NCI-H146 treated with DMSO at 0.1 percent for 48 hours (cell line): ENCODE measurements at regions not wholly inside any gene's neighbourhood (a gene's known extent, or its start where the extent isn't known, plus 50 kb on each side); places are given as distances from the start of the nearest gene placed in this dataset.
"Not testable (repeated sequence)": the region's sequence is repeated elsewhere in the genome, so short reads cannot be mapped to it uniquely, and the experiment has no call there.

Experiments used
- DNase-seq: peaks from one replicate; lab custom pipeline; 2025; ENCODE audit not compliant: unreplicated experiment; lab: John Stamatoyannopoulos, UW

DNA sequence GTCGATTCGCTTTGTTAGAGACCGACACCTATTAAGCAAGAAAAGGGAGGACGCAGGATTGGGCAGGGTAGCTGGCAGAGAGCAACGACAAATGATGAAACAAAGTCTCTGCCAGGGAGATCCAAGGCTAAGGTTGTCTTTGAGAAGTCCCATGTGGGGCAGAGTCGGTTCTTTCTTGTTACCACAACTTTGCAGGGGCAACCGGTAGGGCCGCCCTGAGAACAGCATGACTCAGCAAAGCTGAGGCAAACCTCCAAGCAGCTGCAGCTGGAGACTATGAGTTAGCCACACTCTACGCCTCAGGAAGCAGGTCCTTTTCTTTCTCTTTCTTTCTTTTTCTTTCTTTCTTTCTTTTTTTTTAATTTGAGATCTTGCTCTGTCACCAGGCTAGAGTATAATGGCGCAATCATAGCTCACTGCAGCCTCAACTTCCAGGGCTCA lies 452.3 kb upstream of the ID2 start:
- no peak for DNase-seq

DNA sequence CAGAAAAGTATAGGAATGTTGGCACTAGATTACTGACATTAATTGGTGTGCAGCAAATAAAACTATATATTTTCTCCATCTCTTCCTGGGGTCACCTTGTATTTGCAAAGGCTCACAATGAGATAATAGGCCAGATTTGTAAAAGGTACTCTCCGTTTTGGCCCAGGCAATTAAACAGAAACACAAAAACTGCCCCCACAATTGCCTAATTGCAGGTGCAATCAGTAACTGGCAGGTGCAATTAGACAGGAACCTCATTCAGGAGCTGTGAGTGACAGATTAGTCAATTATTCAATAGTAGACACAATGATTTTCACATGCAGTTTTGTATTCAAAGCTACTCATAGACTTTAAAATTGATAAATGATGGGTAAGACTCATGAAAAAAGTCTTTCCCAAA lies 451.4 kb upstream of the ID2 start:
- peak; percentile 86 for DNase-seq

DNA sequence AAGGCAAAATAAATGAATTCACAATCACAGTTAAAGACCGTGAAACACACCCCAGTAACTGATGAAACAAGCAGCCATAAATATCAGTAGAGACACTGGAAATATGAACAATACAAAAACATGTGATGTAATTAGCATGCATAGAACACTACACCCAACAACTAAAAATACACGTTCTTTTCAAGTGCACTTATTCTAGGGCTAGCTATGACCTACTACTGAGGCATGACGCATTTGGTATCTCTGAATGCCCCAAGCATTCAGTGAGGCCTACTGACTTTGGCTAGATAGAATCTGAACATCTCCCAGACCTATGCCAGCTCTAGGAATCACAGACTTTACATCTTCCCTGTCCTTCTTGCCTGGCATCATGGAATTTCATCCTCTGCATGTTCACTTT lies 450.0 kb upstream of the ID2 start:
- no peak for DNase-seq

DNA sequence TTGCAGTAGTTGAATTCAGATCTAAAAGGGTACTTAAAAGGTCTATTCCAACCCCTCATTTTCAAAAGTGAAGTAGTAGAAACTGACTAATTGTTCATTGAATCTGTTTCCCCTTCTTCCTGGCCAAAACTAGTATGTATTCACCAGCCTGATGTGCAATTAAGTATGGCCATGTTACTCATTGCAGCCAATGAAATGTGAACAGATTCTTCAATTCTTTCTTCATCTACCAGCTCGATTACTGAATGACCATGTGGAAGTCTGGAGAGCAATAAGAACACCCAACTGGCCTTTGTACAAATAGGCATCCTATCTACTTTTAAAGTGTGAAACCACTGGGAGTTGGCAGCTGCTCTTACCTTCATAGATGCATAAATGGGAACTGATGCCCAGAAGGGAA lies 449.0 kb upstream of the ID2 start:
- no peak for DNase-seq

DNA sequence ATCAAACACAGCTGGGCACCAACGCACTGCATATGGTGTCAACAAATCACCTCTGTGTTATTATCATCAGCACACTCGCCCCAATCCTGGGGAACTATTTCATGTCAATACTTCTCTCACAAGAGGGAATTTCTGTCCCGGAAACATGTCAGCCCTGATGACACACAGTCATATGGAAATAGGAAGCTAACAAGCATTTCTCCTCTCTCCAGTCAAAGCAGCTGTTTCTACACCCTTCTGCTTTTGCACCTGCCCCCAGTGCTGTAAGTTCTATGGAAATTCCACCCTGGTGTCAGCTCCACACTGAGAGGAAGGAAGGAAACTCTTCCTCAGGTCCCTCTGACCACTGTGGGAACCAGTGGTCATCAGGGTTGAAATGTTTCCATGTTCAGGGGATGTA lies 447.6 kb upstream of the ID2 start:
- DNase-seq, result peak; percentile 36

- peak; percentile 82 for DNase-seq
These were observed 447.0 kb upstream of the ID2 start for GRCh38 chr2:8234757-8235374.

DNA sequence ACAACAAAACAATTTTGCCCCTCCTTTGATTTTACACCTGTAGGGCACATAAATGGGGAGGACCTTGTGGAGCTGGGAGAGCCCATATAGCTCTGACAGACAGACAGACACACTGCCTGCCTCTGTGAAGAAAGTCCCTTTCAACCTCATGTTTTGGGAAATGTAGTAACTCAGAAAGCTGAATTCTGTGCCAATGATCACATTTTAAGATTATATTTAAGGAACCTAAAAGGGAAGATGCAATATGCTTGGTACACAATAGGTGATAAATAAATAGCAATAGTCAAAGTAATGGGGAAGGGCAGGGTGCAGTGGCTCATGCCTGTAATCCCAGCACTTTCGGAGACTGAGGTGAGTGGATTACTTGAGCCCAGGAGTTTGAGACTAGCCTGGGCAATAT lies 446.4 kb upstream of the ID2 start:
- DNase-seq, result no peak

- DNase-seq, result no peak
These were observed 445.5 kb upstream of the ID2 start for GRCh38 chr2:8236391-8236790.

GRCh38 chr2:8238521-8239230 lies 443.2 kb upstream of the ID2 start:
- DNase-seq, result no peak

- DNase-seq, result no peak
These were observed 442.2 kb upstream of the ID2 start for GRCh38 chr2:8239531-8240088.

DNA sequence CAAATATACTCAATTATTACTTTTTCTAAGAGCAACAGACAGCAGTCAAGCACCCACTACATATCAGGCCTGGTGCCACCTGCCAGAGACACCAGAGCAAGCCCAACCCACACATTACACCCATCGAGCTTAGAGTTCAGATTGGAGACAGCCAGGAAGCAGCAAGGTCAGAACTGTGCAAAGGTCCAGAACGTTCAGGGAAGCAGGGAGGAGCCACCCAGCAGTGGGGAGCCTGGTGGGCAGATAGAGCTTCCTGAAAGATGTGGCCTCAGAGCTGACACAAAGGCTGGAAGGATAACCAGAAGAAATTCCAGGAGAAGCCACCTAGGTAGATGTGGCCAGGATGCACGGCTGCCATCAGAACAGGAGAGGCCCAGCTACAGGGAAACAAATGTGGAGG lies 440.5 kb upstream of the ID2 start:
- DNase-seq, result no peak

DNA sequence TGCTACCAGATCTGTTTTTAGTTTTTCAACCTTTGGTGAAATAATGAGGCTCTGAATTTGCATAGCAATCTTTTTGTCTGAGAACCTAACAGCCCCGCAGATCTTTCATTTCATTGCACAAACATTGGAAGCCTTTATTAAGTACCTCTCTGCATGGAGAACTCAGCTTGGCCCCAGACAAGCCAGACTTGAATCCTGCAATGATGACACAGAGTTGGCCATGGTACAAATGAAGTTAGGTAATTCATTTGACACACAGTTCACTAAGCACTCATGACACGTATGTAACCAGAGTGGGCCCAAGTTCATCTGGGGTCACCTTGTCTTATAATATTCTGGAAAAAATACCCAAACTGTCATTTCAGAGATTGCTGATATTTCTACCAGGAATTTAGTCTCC lies 439.1 kb upstream of the ID2 start:
- no peak for DNase-seq

DNA sequence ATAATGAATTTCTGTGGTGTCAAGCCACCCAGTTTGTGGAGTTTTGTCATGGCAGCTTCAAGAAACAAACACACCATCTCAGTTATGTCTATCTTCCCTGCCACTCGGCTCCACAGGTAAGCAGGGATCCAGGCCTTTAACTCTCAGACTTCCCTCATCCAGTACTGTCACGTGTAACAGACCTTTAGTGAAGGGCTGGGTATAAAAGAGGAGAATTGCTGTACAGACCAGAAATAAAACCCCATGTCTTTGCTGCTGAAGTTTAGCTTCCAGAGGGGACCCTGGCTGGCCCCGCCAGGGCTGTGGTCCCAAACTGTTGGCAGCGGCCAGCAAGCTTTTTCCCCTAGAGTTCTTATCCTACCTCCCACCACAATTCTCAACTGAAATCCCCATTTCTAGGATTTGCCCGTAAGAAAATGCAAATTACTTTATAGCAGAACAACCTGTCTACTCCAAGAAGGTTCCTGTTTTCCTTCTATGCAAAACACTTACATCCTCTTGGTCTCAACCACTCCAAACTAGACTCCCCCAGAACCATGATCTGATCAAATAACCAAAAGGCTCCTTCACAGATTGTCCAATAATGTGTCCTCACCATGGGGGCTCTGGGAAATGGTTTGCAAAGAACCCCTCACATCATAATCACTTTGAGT lies 438.0 kb upstream of the ID2 start:
- no peak for DNase-seq

GRCh38 chr2:8244639-8245038 lies 437.2 kb upstream of the ID2 start:
- no peak for DNase-seq

DNA sequence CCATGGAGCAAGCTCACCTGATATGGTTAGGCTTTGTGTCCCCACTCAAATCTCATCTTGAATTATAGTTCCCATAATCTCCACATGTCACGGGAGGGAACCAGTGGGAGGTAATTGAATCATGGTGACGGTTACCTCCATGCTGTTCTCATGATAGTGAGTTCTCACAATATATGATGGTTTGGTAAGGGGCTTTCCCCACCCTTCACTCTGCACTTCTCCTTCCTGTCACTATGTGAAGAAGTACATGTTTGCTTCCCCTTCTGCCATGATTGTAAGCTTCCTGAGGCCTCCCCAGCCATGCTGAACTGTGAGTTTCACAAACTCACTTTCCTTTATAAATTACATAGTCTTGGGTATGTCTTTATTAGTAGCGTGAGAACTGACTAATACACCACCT lies 435.7 kb upstream of the ID2 start:
- DNase-seq, result no peak

- DNase-seq, result no peak
These were observed 433.8 kb upstream of the ID2 start for GRCh38 chr2:8247905-8248622.

DNA sequence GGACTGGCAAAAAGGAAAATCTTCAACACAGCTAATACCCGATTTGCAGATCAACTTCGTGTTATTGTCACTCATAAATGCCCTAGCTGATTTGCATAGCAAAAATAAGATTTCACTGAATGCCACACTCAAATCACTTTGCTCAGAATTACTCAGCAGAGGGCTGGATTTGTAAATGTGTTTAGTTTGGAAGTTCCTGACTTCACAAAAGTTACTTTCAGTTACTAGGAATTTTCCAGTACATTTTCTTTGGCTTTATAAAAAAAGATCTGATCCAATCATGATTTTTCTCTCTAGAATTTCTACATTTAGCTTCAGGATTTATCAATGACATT lies 433.3 kb upstream of the ID2 start:
- DNase-seq, result no peak

GRCh38 chr2:8249141-8249540 lies 432.7 kb upstream of the ID2 start:
- DNase-seq, result no peak

DNA sequence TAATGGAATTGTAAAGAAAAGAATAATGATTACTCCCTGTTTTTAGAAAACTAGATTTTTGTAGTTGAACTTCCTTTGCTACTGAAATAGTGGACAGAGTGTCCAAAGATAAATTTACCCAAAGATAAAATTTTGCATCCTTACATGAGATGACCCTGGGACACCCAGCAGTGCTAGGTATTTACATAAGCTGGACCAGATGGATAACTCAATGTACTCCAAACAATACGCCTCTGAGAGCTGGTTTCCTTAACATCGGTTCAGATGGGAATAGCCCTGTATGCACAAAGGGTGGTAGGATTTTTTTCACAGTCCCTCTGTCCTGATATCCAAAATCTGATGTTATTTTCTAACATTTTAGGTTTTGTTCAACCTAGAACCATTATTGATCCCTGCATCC lies 432.1 kb upstream of the ID2 start:
- no peak for DNase-seq

DNA sequence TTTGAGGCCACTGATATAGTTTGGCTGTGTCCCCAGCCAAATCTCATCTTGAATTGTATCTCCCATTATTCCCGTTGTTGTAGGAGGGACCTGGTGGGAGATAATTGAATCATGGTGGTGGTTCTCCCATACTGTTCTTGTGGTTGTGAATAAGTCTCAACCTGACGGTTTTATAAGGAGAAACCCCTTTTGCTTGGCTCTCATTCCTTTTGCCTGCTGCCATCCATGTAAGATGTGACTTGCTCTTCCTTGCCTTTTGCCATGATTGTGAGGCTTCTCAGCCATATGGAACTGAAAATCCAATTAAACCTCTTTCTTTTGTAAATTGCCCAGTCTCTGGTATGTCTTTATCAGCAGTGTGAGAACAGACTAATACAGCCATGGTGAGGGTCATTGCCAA lies 431.6 kb upstream of the ID2 start:
- not testable (repeated sequence) for DNase-seq

GRCh38 chr2:8251291-8251690 lies 430.6 kb upstream of the ID2 start:
- DNase-seq, result no peak

- DNase-seq, result no peak
These were observed 430.0 kb upstream of the ID2 start for GRCh38 chr2:8251856-8252255.
